ENCODE measurements at regions not wholly inside any gene's neighbourhood (a gene's known extent, or its start where the extent isn't known, plus 50 kb on each side); places are given as distances from the start of the nearest gene placed in this dataset.

GRCh38 chr12:126967152-126967551 is 1299.8 kb upstream of the TMEM132C start:
- Histone ChIP-seq H3K9me3 (ENCODE audit: low read length) (no peaks in the 10 kb centered on the region), H3K4me2 (ENCODE audit: low read length) (no peak overlapping the region), H3K27me3 (ENCODE audit: insufficient read depth, low read depth, low read length) (no peaks in the 10 kb centered on the region), H3K79me2 (replicated peaks; ENCODE audit: insufficient read depth, low read length) (no peaks in the 10 kb centered on the region), H3K9ac (ENCODE audit: low read length) (no peak overlapping the region), H3K9me2 (ENCODE audit: insufficient read depth, low read length) (no peaks in the 10 kb centered on the region), H3K27ac (ENCODE audit: low read length) (no peak overlapping the region), H3K4me3 (ENCODE audit: low read length) (no peak overlapping the region), H2AFZ (ENCODE audit: low read depth, low read length) (no peak overlapping the region), H3F3A (ENCODE audit: insufficient read depth, low read length, poor library complexity, severe bottlenecking) (no peaks in the 10 kb centered on the region), H3K36me3 (ENCODE audit: insufficient read depth, low read length) (no peaks in the 10 kb centered on the region), H4K20me1 (ENCODE audit: insufficient read depth) (no peaks in the 10 kb centered on the region)
- TF ChIP-seq REST (IDR thresholded peaks at IDR 0.05; ENCODE audit: borderline replicate concordance) (no peak), MXI1 (conservative IDR thresholded peaks at IDR 0.05; ENCODE audit: poor library complexity, severe bottlenecking) (no peak), EZH2 (IDR thresholded peaks at IDR 0.05; ENCODE audit: borderline replicate concordance, insufficient read depth, low read length, poor library complexity, severe bottlenecking) (no peak), CTCF (IDR thresholded peaks at IDR 0.05; ENCODE audit: poor library complexity, severe bottlenecking) (no peak), POLR2AphosphoS5 (IDR thresholded peaks at IDR 0.05) (no peak), SMC3 (conservative IDR thresholded peaks at IDR 0.05; ENCODE audit: poor library complexity) (no peak), RAD21 (conservative IDR thresholded peaks at IDR 0.05) (no peak), EP300 (conservative IDR thresholded peaks at IDR 0.05; ENCODE audit: poor library complexity, severe bottlenecking) (no peak), TAF1 (IDR thresholded peaks at IDR 0.05; ENCODE audit: low read depth) (no peak)

- Histone ChIP-seq H3K9me3 (ENCODE audit: low read length) (no peaks in the 10 kb centered on the region), H2AFZ (ENCODE audit: low read depth, low read length) (no peak overlapping the region), H3K36me3 (ENCODE audit: insufficient read depth, low read length) (no peaks in the 10 kb centered on the region), H3K27ac (ENCODE audit: low read length) (no peak overlapping the region), H3K4me2 (ENCODE audit: low read length) (no peak overlapping the region), H3F3A (ENCODE audit: insufficient read depth, low read length, poor library complexity, severe bottlenecking) (no peaks in the 10 kb centered on the region), H4K20me1 (ENCODE audit: insufficient read depth) (no peaks in the 10 kb centered on the region), H3K27me3 (ENCODE audit: insufficient read depth, low read depth, low read length) (no peaks in the 10 kb centered on the region), H3K4me3 (ENCODE audit: low read length) (no peak overlapping the region), H3K9me2 (ENCODE audit: insufficient read depth, low read length) (no peaks in the 10 kb centered on the region), H3K9ac (ENCODE audit: low read length) (no peak overlapping the region), H3K79me2 (replicated peaks; ENCODE audit: insufficient read depth, low read length) (no peaks in the 10 kb centered on the region)
- TF ChIP-seq EP300 (conservative IDR thresholded peaks at IDR 0.05; ENCODE audit: poor library complexity, severe bottlenecking) (no peak), MXI1 (conservative IDR thresholded peaks at IDR 0.05; ENCODE audit: poor library complexity, severe bottlenecking) (no peak), SMC3 (conservative IDR thresholded peaks at IDR 0.05; ENCODE audit: poor library complexity) (no peak), REST (IDR thresholded peaks at IDR 0.05; ENCODE audit: borderline replicate concordance) (no peak), EZH2 (IDR thresholded peaks at IDR 0.05; ENCODE audit: borderline replicate concordance, insufficient read depth, low read length, poor library complexity, severe bottlenecking) (no peak), POLR2AphosphoS5 (IDR thresholded peaks at IDR 0.05) (no peak), CTCF (IDR thresholded peaks at IDR 0.05; ENCODE audit: poor library complexity, severe bottlenecking) (no peak), RAD21 (conservative IDR thresholded peaks at IDR 0.05) (no peak)
Measured at GRCh38 chr12:126974779-126975178, 1292.2 kb upstream of the TMEM132C start.
